ENCODE measurements at regions not wholly inside any gene's neighbourhood (a gene's known extent, or its start where the extent isn't known, plus 50 kb on each side); places are given as distances from the start of the nearest gene placed in this dataset.

- Histone ChIP-seq H2BK5ac (ENCODE audit: low read depth, low read length, poor library complexity, severe bottlenecking) (no peak overlapping the region), H3K4me3 (ENCODE audit: insufficient read depth, low read depth, low read length) (no peak overlapping the region), H3K27me3 (ENCODE audit: control insufficient read depth, insufficient read depth, low read length) (no peaks in the 10 kb centered on the region), H2AK5ac (ENCODE audit: low read depth, low read length) (peak overlapping the region; percentile 68), H2AFZ (replicated peaks; ENCODE audit: low read length, poor library complexity) (no peak overlapping the region), H3K14ac (replicated peaks; ENCODE audit: low read depth, low read length) (no peak overlapping the region), H2AK9ac (replicated peaks; ENCODE audit: low read depth, low read length, poor library complexity) (no peak overlapping the region), H4K8ac (ENCODE audit: low read depth in 2 of 2, low read length in 2 of 2) (no peak overlapping the region), H3K4me1 (ENCODE audit: control insufficient read depth, insufficient read depth, low read length) (peaks cover 3% of the 10 kb centered on the region; the same call in 1 of the 2 replicates), H2BK20ac (ENCODE audit: low read depth, low read length) (no peak overlapping the region), H4K91ac (ENCODE audit: insufficient read depth, low read depth, low read length) (no peak overlapping the region), H3K79me1 (ENCODE audit: low read depth in 1 of 2, low read length in 2 of 2) (no peaks in the 10 kb centered on the region), H4K5ac (ENCODE audit: low read depth, low read length) (no peak overlapping the region), H3K9ac (ENCODE audit: low read depth, low read length) (no peak overlapping the region), H3K4ac (ENCODE audit: low read depth, low read length) (0 out of 2 replicates have a peak overlapping the region, but pooled peaks have one; percentile 12), H3K18ac (ENCODE audit: low read depth, low read length) (no peak overlapping the region), H3K23ac (ENCODE audit: low read depth, low read length) (no peak overlapping the region), H3K9me1 (ENCODE audit: insufficient read depth, low read length) (no peaks in the 10 kb centered on the region), H3K9me3 (ENCODE audit: control insufficient read depth, insufficient read depth, low read length) (no peaks in the 10 kb centered on the region), H3K27ac (ENCODE audit: insufficient read depth, low read length) (no peak overlapping the region), H4K20me1 (ENCODE audit: insufficient read depth, low read length) (no peaks in the 10 kb centered on the region), H3K56ac (ENCODE audit: extremely low read depth, insufficient read depth, low read length) (no peak overlapping the region), H3K4me2 (ENCODE audit: low read depth, low read length) (no peak overlapping the region), H2BK15ac (ENCODE audit: low read depth, low read length) (no peak overlapping the region), H3K36me3 (ENCODE audit: control insufficient read depth, insufficient read depth, low read length) (no peaks in the 10 kb centered on the region), H2BK120ac (ENCODE audit: low read depth, low read length) (no peak overlapping the region)
- POLR2A ChIA-PET (ENCODE audit: unreplicated experiment): no interaction called here
- WGBS, 2 experiments (ENCODE audit: extremely low coverage in 2 of 2, insufficient read length in 1 of 2): no CpG with 5 or more reads among the region's 2 CpGs
- dilution Hi-C loops (cut with HindIII; ENCODE audit: low sequenced_read_pairs, unreplicated experiment) (no loop called here), intact Hi-C loops (cut with micrococcal nuclease) (no loop called here), in situ Hi-C loops (cut with MboI; ENCODE audit: low sequenced_read_pairs) (no loop called here)
- CTCF ChIA-PET: no interaction called here
- no TSS peak for BruUV-seq (replicated peaks)
- ATAC-seq (ENCODE audit: low read depth): no peak
- TF ChIP-seq USF2 (IDR thresholded peaks at IDR 0.05; ENCODE audit: low read depth, low read length) (no peak), MAZ (IDR thresholded peaks at IDR 0.05; ENCODE audit: borderline replicate concordance, low read depth, low read length) (no peak)
- no peak for DNase-seq
Observed at GRCh38 chr15:35712956-35713355, 167.0 kb upstream of the DPH6 start.

All from IMR-90 (cell line).